A549 (cell line): ENCODE measurements at regions not wholly inside any gene's neighbourhood (a gene's known extent, or its start where the extent isn't known, plus 50 kb on each side); places are given as distances from the start of the nearest gene placed in this dataset.

Experiments
- ATAC-seq, 2 experiments: fragments of 200-7000 bp in 1 of 2; fragments of >200 bp in 1 of 2; cut with Nextera tagmentation in 1 of 2; cut with Tn5 transposase in 1 of 2; 3 replicates each; pipeline versions ENCODE4 v1.8.0 to v1.9.1; 2018 to 2020; ENCODE audit warnings: mild to moderate bottlenecking in 1 of 2, moderate library complexity in 1 of 2
- CTCF ChIA-PET: fragments of 300-600 bp; sonication (Branson Sonifier 250); formaldehyde crosslinking; extraction: SDS; loops from one replicate; lab custom pipeline; 2021; ENCODE audit warnings: antibody characterized with exemption, inconsistent platforms; lab: Yijun Ruan, JAX
- POLR2A ChIA-PET: fragments of 350-600 bp; formaldehyde crosslinking; extraction: SDS; loops from one replicate; lab custom pipeline; 2021; ENCODE audit warnings: antibody characterized with exemption, inconsistent platforms; lab: Yijun Ruan, JAX
- DNase-seq, 2 experiments: peaks; one replicate each; pipeline versions ENCODE4 v3.0.0 to v3.0.0-alpha.2; 2011 to 2016; ENCODE audit warnings: low read depth in 1 of 2, low spot score in 1 of 2
- FAIRE-seq: peaks from 2 replicates; lab custom pipeline; 2011; peaks lifted over from hg19 to GRCh38; lab: Jason Lieb, UNC
- H3K27ac ChIP-seq, 2 experiments: fragments of >200 bp; sonication (Bioruptor Twin); formaldehyde crosslinking; 3 replicates each; pipeline ENCODE4 v1.5.1; 2016 to 2017
- H3K4me1 ChIP-seq: fragments of >200 bp; sonication (Bioruptor Twin); formaldehyde crosslinking; 3 replicates; pipeline ENCODE4 v1.6.1; 2016
- H3K4me2 ChIP-seq: fragments of >200 bp; sonication (Bioruptor Twin); formaldehyde crosslinking; 3 replicates; pipeline ENCODE4 v1.6.1; 2016
- H3K4me3 ChIP-seq: fragments of >200 bp; sonication (Bioruptor Twin); formaldehyde crosslinking; 3 replicates; pipeline ENCODE4 v1.5.1; 2016
- H3K9me3 ChIP-seq: fragments of >200 bp; sonication (Bioruptor Twin); formaldehyde crosslinking; 3 replicates; pipeline ENCODE4 v1.6.1; 2016
- CBX8 ChIP-seq: fragments of 200-600 bp; sonication (generic); IDR thresholded peaks from 2 replicates; pipeline ENCODE4 v1.6.1; 2016
- CEBPB ChIP-seq, 2 experiments: fragments of >200 bp in 1 of 2; sonication (Bioruptor Twin) in 1 of 2; formaldehyde crosslinking in 1 of 2; IDR thresholded peaks; 2 replicates each; pipeline ENCODE4 v1.6.1; 2012 to 2016
- CHD4 ChIP-seq: fragments of 200-600 bp; sonication (generic); IDR thresholded peaks from 2 replicates; pipeline ENCODE4 v1.6.1; 2016; ENCODE audit warnings: antibody characterized with exemption, mild to moderate bottlenecking, borderline replicate concordance
- EHF ChIP-seq: fragments of 250-450 bp; sonication (Bioruptor Pico); IDR thresholded peaks from 2 replicates; pipeline ENCODE4 v1.5.0; 2020; ENCODE audit warnings: mild to moderate bottlenecking
- FOSB ChIP-seq: fragments of 250-450 bp; sonication (Bioruptor Pico); IDR thresholded peaks from 2 replicates; pipeline ENCODE4 v1.5.0; 2020; ENCODE audit warnings: mild to moderate bottlenecking, moderate library complexity
- FOSL2 ChIP-seq, 2 experiments: fragments of 450-650 bp in 1 of 2; fragments of >200 bp in 1 of 2; sonication (Bioruptor Twin) in 1 of 2; formaldehyde crosslinking; IDR thresholded peaks; 2 replicates each; pipeline versions ENCODE4 v1.5.0 to v1.6.1; 2016 to 2020; ENCODE audit warnings: mild to moderate bottlenecking in 1 of 2, moderate library complexity in 1 of 2
- FOXS1 ChIP-seq: fragments of 250-450 bp; sonication (Bioruptor Pico); IDR thresholded peaks from 2 replicates; pipeline ENCODE4 v1.5.0; 2020; ENCODE audit warnings: mild to moderate bottlenecking, moderate library complexity
- GATA3 ChIP-seq: IDR thresholded peaks from 2 replicates; pipeline ENCODE4 v1.6.1; 2012; ENCODE audit warnings: borderline replicate concordance
- HOXB13 ChIP-seq: fragments of 250-450 bp; sonication (Bioruptor Pico); IDR thresholded peaks from 2 replicates; pipeline ENCODE4 v1.5.0; 2020; ENCODE audit warnings: low read depth, mild to moderate bottlenecking, moderate library complexity
- HOXB5 ChIP-seq: fragments of 250-450 bp; sonication (Bioruptor Pico); IDR thresholded peaks from 2 replicates; pipeline ENCODE4 v1.5.0; 2020; ENCODE audit warnings: mild to moderate bottlenecking, moderate library complexity
- MAFK ChIP-seq: fragments of 450-650 bp; IDR thresholded peaks from 2 replicates; pipeline ENCODE4 v1.6.1; 2014; ENCODE audit not compliant: partially characterized antibody
- POLR2A ChIP-seq: IDR thresholded peaks from 2 replicates; pipeline ENCODE4 v1.6.1; 2012; ENCODE audit warnings: mild to moderate bottlenecking, low read length
- RNF2 ChIP-seq: fragments of 200-600 bp; sonication (generic); IDR thresholded peaks from 2 replicates; pipeline ENCODE4 v1.6.1; 2016; ENCODE audit warnings: low read depth, mild to moderate bottlenecking, antibody characterized with exemption, moderate library complexity, borderline replicate concordance
- SREBF2 ChIP-seq: fragments of 450-650 bp; IDR thresholded peaks from 2 replicates; pipeline ENCODE4 v1.6.1; 2014; ENCODE audit warnings: mild to moderate bottlenecking, moderate library complexity
- TP53 ChIP-seq: fragments of 250-450 bp; sonication (Bioruptor Pico); IDR thresholded peaks from 2 replicates; pipeline ENCODE4 v1.5.0; 2021; ENCODE audit warnings: mild to moderate bottlenecking, moderate library complexity
- ZFP36 ChIP-seq: fragments of 450-650 bp; IDR thresholded peaks from 2 replicates; pipeline ENCODE4 v1.6.1; 2014; ENCODE audit warnings: borderline replicate concordance; ENCODE audit not compliant: partially characterized antibody
- WGBS: methylation state at CpG from one replicate; pipeline ENCODE4 v1.1.6; 2017; ENCODE audit errors: missing lambda C conversion rate; 5-methylcytosine and 5-hydroxymethylcytosine counted together
- TF ChIP-seq, protein P1 (sequence below): IDR thresholded peaks from 2 replicates; pipeline ENCODE4 v1.6.1; 2012
- TF ChIP-seq, protein P2 (sequence below): fragments of >200 bp; sonication (Bioruptor Twin); formaldehyde crosslinking; IDR thresholded peaks from 2 replicates; pipeline ENCODE4 v1.6.1; 2016
- TF ChIP-seq, protein P3 (sequence below): fragments of 150-350 bp; IDR thresholded peaks from 2 replicates; pipeline ENCODE4 v1.6.1; 2014; ENCODE audit warnings: low read depth, mild to moderate bottlenecking, low read length
- TF ChIP-seq, protein P4 (sequence below): IDR thresholded peaks from 2 replicates; pipeline ENCODE4 v1.6.1; 2012
- TF ChIP-seq, protein P5 (sequence below): fragments of >200 bp; sonication (Bioruptor Twin); formaldehyde crosslinking; IDR thresholded peaks from 3 replicates; pipeline ENCODE4 v1.5.1; 2016

DNA sequence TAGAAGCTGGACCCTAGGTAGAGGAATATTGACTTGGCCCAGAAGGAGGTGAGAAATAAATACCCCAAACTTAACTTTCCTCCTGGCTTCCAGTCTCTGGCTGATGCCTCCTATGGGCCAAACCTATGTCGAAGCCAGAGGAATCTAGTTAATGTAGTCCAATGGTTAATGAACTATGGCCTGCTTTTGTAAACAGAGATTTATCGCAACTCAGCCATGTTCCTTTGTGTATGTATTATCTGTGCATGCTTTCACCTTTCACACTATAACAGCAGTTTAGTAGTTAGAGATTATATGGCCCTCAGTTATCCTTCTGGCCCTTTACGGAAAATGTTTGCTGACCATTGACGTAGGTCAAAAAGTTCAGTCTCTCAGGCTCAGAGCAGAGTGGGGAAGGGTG lies 67.3 kb upstream of the BARD1 start:
- FAIRE-seq (no peak), ATAC-seq (no peak), DNase-seq (no peak)
- TF ChIP-seq RNF2, result no peak
- no peak for TF ChIP-seq POLR2A
- TF ChIP-seq SREBF2, result no peak
- no peak for TF ChIP-seq FOXS1 (CRISPR knock-in tag)
- TF ChIP-seq, protein P1, sequence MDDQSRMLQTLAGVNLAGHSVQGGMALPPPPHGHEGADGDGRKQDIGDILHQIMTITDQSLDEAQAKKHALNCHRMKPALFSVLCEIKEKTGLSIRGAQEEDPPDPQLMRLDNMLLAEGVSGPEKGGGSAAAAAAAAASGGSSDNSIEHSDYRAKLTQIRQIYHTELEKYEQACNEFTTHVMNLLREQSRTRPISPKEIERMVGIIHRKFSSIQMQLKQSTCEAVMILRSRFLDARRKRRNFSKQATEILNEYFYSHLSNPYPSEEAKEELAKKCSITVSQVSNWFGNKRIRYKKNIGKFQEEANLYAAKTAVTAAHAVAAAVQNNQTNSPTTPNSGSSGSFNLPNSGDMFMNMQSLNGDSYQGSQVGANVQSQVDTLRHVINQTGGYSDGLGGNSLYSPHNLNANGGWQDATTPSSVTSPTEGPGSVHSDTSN, result no peak
- TF ChIP-seq HOXB13 (CRISPR knock-in tag), result no peak
- no peak for TF ChIP-seq MAFK
- TF ChIP-seq GATA3, result no peak
- TF ChIP-seq, protein P2, sequence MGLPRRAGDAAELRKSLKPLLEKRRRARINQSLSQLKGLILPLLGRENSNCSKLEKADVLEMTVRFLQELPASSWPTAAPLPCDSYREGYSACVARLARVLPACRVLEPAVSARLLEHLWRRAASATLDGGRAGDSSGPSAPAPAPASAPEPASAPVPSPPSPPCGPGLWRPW, result no peak
- no peak for TF ChIP-seq EHF
- no peak for TF ChIP-seq FOSB (CRISPR knock-in tag)
- TF ChIP-seq TP53, result no peak
- TF ChIP-seq CEBPB (IDR thresholded peaks at IDR 0.05), result no peak
- TF ChIP-seq, protein P3, sequence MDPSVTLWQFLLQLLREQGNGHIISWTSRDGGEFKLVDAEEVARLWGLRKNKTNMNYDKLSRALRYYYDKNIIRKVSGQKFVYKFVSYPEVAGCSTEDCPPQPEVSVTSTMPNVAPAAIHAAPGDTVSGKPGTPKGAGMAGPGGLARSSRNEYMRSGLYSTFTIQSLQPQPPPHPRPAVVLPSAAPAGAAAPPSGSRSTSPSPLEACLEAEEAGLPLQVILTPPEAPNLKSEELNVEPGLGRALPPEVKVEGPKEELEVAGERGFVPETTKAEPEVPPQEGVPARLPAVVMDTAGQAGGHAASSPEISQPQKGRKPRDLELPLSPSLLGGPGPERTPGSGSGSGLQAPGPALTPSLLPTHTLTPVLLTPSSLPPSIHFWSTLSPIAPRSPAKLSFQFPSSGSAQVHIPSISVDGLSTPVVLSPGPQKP, result no peak
- no peak for TF ChIP-seq CHD4
- TF ChIP-seq, protein P4, sequence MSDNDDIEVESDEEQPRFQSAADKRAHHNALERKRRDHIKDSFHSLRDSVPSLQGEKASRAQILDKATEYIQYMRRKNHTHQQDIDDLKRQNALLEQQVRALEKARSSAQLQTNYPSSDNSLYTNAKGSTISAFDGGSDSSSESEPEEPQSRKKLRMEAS, result no peak
- H3K27ac ChIP-seq, result no peak overlapping the region
- H3K4me1 ChIP-seq, result no peaks in the 10 kb centered on the region
- H3K4me3 ChIP-seq, result no peak overlapping the region
- WGBS, result 68% methylated on average over 4 of the region's 4 CpGs
- ChIA-PET CTCF (no interaction called here), POLR2A (no interaction called here)
- H3K9me3 ChIP-seq, result no peaks in the 10 kb centered on the region
- H3K4me2 ChIP-seq, result no peak overlapping the region

DNA sequence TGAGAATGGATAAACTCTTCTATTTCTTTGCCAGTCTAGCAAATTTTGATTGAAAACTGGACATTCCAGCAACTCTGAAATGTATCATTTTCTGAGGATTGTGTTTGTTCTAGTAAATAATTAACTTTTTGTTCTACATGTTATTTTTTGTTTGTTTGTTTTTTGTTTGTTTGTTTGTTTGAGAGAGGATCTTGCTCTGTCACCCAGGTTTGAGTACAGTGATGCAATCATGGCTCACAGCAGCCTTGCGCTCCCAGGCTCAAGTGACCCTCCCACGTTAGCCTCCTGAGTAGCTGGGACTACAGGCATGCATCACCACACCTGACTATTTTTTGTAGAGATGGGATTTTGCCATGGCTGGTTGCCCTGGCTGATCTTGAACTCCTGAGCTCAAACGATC lies 65.2 kb upstream of the BARD1 start:
- CTCF ChIA-PET, result no interaction called here
- DNase-seq (peak in 1 of 2 experiments; percentile 19), ATAC-seq (no peak)
- H3K4me2 ChIP-seq, result no peak overlapping the region
- H3K27ac ChIP-seq, result no peak overlapping the region
- H3K4me1 ChIP-seq, result no peaks in the 10 kb centered on the region
- TF ChIP-seq FOSL2 (IDR thresholded peaks at IDR 0.05) (no peak), FOSL2 (CRISPR knock-in tag; IDR thresholded peaks at IDR 0.05) (no peak), HOXB5 (CRISPR knock-in tag) (no peak), CHD4 (no peak), CBX8 (no peak), ZFP36 (no peak)
- TF ChIP-seq, protein P3, result no peak
- TF ChIP-seq, protein P5, sequence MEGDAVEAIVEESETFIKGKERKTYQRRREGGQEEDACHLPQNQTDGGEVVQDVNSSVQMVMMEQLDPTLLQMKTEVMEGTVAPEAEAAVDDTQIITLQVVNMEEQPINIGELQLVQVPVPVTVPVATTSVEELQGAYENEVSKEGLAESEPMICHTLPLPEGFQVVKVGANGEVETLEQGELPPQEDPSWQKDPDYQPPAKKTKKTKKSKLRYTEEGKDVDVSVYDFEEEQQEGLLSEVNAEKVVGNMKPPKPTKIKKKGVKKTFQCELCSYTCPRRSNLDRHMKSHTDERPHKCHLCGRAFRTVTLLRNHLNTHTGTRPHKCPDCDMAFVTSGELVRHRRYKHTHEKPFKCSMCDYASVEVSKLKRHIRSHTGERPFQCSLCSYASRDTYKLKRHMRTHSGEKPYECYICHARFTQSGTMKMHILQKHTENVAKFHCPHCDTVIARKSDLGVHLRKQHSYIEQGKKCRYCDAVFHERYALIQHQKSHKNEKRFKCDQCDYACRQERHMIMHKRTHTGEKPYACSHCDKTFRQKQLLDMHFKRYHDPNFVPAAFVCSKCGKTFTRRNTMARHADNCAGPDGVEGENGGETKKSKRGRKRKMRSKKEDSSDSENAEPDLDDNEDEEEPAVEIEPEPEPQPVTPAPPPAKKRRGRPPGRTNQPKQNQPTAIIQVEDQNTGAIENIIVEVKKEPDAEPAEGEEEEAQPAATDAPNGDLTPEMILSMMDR, result no peak
- TF ChIP-seq, protein P1, result no peak
- TF ChIP-seq, all 56 proteins: peak for 0
- WGBS, result 60% methylated on average over 3 of the region's 3 CpGs
- no peak overlapping the region for H3K4me3 ChIP-seq
- POLR2A ChIA-PET, result no interaction called here
- no peak for FAIRE-seq
- no peaks in the 10 kb centered on the region for H3K9me3 ChIP-seq
